Endothelial cell of hepatic sinusoid (primary cell): ENCODE measurements at regions not wholly inside any gene's neighbourhood (a gene's known extent, or its start where the extent isn't known, plus 50 kb on each side); places are given as distances from the start of the nearest gene placed in this dataset.

Source experiments
- in situ Hi-C: cut with HindIII; loops from 2 replicates; pipeline ENCODE4 v1.10.0; 2017; ENCODE audit warnings: low sequenced_read_pairs

GRCh38 chr1:228913626-228914414, 178.5 kb downstream of the RHOU start:
- in situ Hi-C loops, result no loop called here

- in situ Hi-C loops, result loop anchor here (5.0 kb wide), 1 partner anchor 73 kb away; no protein-coding TSS in a partner anchor
Measured at GRCh38 chr1:228914700-228915099, 179.4 kb downstream of the RHOU start.

DNA sequence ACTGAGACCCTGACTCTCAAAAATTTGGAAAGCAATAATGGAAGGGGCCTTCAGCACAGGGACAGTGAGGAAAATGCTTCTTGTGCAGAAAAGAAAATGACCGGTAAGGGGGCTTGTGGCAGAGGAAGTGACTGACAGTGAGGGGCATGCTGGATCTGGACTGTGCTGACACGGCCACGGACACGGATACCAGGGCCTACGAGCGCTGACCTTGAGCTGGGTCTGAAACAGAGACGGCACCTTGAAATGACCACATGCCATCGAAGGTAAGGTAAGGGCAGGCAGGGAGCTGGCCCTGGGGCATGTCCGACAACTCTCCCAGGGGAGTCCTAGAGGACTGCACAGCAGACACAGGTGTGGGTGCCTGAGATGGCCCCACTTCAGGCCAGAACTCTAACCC, 182.1 kb downstream of the RHOU start:
- in situ Hi-C loops, result loop anchor here (5.0 kb wide), 1 partner anchor 70 kb away; no protein-coding TSS in a partner anchor

GRCh38 chr1:228917755-228918154, 182.5 kb downstream of the RHOU start:
- in situ Hi-C loops, result loop anchor here (5.0 kb wide), 1 partner anchor 70 kb away; no protein-coding TSS in a partner anchor

- in situ Hi-C loops, result loop anchor here (5.0 kb wide), 1 partner anchor 69 kb away; no protein-coding TSS in a partner anchor
Measured at GRCh38 chr1:228918335-228918734, 183.1 kb downstream of the RHOU start.

DNA sequence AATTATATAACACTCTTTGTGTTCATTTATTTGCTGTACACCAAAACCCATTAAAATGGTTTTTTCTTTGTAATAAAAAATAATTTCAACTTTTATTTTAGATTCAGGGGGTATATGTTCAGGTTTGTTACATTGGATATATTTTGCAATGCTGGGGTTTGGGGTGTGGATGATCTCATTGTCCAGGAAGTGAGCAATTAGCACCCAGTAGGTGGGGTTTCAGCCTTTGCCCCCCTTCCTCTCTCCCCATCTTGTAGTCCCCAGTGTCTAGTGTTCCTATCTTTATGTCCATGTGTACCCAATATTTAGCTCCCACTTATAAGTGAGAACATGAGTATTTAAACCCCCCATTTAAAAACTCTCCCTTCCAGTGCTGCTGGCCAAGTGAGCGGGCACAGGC, 184.6 kb downstream of the RHOU start:
- in situ Hi-C loops, result loop anchor here (5.0 kb wide), 1 partner anchor 67 kb away; no protein-coding TSS in a partner anchor

- in situ Hi-C loops, result no loop called here
Measured at GRCh38 chr1:228920831-228921230, 185.6 kb downstream of the RHOU start.

DNA sequence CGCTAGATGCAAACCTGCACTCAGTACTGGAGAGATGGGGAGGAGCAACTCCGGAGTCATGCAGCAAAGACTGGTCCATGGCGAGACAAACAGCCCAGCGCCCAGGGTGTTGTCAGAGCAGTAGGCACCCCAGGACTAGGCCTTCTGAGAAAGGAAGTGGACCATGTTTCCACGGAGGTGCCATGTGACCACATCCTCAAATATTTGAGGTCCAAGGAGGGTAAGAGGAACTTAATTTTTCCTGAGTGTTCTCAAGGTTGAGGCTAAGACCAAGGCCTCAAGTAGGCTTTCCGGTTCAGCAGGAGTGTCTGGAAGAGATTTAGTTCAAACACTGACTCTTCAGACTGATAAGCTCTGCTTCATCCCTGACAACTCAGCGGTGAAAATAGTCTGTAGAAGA, 186.2 kb downstream of the RHOU start:
- in situ Hi-C loops, result no loop called here

GRCh38 chr1:228922722-228923376, 187.6 kb downstream of the RHOU start:
- in situ Hi-C loops, result no loop called here

GRCh38 chr1:228923973-228924686, 188.9 kb downstream of the RHOU start:
- in situ Hi-C loops, result no loop called here

DNA sequence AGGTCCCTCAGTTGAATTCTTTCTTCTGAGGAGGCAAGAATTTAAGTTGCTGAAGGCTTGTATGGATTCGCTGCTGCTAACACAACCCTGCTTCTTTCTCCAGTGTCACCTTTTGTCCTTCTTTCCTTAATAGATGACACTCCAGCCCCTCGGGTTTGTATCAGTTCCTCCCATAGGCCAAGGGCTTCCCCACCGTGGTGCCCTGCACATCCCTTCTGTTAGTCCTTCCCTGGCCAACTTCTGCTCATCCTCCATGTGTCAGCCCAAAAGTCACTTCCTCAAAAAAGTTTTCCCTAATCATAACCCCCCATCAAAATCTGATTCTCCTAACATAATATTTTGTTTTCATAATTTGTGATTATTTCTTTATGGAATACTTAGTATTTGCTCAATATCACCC, 190.4 kb downstream of the RHOU start:
- in situ Hi-C loops, result no loop called here

GRCh38 chr1:228927421-228927820, 192.1 kb downstream of the RHOU start:
- in situ Hi-C loops, result no loop called here

DNA sequence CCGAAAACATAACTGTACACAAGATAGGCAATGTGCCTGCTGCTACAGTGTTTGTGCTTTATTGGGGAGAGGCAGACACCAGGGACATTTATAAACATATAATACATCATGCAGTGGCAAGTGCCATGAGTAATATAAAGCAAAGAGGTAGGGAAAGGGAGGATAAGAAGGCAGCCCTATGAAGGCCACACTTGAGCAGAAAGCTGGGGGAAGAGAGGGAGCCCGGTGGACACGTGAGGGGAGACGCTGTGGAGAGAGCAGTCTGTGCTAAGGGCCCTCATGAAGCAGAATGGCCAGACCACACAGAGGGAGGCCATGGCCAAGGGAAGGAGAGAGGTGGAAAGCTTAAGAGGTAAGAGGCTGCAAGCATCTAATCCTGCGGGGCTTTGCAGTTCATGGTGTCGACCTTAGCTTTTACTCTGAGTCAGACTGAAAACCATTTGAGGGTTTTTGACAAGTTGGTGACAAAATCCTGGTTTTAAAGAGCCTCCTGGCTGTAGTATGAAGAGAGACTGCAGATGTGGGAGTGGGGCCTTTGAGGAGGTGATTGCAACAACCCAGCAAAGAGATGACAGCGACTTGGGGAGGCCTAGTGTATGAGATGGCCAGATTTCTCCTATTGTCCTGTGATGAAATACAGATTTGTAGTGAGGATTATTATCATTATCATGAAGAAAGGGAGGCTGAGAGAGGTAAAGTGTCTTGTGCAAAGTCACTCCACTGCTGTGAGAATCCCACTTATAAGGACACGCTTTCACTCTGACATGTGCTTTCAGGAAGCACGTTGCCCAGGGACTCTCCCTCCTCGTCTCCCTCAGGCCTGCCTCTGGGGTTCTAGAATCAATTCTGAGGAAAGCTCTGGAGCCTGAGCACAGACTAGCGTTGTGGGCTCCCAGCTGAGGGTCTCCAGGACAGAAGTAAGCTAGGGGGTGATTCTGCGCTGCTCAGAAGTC, 192.9 kb downstream of the RHOU start:
- in situ Hi-C loops, result no loop called here

- in situ Hi-C loops, result no loop called here
Measured at GRCh38 chr1:228929476-228930027, 194.3 kb downstream of the RHOU start.

- in situ Hi-C loops, result no loop called here
Measured at GRCh38 chr1:228930479-228930957, 195.2 kb downstream of the RHOU start.

DNA sequence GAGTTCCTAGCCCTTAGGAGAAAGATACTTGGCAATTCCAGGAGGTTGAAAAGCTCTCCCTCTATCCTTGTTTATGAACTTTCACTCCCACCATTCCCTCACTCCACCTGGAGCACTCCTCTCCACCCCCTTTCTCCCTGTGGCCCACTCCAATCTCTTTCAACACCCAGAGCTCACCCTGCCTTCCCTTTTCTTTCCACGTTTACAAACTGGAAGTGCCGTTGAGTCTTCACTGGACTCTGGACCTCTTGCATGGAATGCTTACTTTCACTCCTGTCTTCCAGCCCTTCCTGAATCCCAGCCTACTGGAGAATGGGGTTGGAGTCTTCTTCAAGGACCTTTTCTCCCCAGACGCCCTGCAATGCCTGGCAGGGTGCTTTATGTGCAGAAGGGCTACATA, 198.5 kb downstream of the RHOU start:
- in situ Hi-C loops, result no loop called here

- in situ Hi-C loops, result no loop called here
Measured at GRCh38 chr1:228935198-228935663, 200.0 kb downstream of the RHOU start.

DNA sequence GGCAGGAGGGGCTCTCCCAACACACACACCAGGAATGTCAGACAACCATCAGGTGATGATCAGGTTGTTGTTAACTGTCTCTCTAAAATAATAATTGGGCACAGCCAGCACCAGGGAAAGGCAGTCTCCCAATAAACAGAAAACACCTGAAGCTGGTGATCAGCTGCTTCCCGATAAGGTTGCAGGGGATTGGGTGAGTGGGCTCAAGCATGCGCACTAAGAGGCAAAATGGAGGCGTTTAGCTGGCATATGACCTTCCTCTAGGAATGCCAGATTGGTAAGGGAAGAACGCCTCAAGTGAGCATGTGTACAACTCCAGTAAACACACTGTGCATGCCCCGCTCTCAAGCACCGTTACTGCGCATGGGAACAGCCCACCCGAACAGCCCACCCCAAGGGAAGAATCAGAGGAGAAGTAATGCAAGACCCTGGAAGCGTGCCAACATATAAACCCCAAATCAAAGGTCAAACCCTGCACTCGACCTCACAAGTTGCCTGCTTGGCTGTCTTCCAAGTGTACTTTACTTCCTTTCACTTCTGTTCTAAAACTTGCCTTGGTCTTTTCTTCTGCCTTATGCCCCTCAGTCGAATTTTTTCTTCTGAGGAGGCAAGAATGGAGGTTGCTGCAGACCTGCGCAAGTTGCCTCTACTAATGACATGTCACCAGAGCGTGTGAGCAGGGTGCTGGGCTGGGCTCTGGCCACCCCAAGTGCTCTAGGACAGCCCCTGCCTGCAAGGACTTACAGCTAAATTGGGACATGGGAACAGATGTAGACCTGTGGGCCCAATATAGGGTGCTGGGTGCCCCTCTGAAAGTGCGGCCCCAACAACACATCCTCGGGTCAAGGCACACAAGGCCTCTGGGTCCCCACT, 200.8 kb downstream of the RHOU start:
- in situ Hi-C loops, result no loop called here

DNA sequence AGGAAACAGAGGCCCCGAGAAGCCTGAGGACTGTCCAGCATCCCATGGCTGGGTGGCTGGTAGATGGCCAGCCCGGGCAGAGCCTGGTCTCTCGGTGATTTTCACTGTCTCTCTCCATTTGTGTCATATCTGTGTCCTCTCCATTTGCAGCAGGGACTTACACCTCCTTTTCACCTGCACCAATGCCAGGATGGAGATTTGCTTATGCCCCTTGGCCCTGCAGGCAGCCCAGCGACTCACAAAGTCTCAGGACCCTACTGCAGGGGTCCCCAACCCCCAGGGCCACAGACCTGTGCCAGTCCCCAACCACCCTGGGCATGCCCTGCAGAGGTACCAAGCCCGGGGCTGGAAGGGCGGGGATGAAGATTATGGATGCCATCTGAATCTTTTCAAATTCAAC, 201.6 kb downstream of the RHOU start:
- in situ Hi-C loops, result no loop called here
